Glomerular endothelial cell (primary cell): ENCODE measurements at regions not wholly inside any gene's neighbourhood (a gene's known extent, or its start where the extent isn't known, plus 50 kb on each side); places are given as distances from the start of the nearest gene placed in this dataset.
"Not testable (repeated sequence)": the region's sequence is repeated elsewhere in the genome, so short reads cannot be mapped to it uniquely, and the experiment has no call there.

Experiments
- DNase-seq: peaks from one replicate; pipeline ENCODE4 v3.0.0-alpha.2; 2011; ENCODE audit warnings: low read depth, low spot score; ENCODE audit errors: extremely low read depth

GRCh38 chr14:54241517-54241916, 155.3 kb upstream of the CDKN3 start:
- no peak for DNase-seq

GRCh38 chr14:54251356-54251755, 145.5 kb upstream of the CDKN3 start:
- no peak for DNase-seq

- DNase-seq: no peak
Observed at GRCh38 chr14:54252072-54252730, 144.6 kb upstream of the CDKN3 start.

DNA sequence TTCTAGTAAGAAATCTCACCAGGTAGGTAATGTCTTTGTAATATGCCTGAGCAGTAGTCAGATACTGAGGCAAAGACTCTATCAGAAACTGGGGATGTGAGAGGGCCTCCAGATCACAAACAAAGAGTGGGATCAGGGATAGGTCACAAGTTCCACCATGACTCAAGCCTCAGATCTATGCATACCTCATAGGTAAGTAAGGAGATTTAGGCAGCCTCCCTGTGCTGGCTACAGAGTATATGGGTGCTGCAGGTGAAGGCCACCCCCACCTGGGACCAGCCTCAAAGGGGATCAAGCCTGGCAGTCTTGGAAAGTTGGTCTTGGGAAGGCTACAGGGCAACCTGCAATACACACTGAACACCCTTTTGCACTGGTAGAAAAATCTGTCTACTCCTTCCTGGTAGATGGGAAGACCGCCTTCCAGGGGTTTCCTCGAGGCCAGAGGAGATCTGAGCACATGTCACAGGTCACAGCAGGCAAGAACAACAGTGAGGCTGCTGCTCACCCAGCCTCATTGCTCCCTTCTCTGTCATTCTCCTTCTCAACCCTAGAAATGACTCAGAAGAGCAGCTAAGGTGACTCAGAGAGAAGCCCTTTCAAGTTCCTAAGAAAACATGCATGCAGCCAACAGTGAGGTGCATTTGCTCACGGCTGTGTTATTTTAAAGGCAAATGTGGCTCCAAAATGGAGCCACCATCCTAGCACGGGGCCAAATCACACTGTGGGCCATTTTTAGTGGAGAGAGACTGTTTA, 143.4 kb upstream of the CDKN3 start:
- DNase-seq: peak; percentile 14

GRCh38 chr14:54256156-54256555, 140.7 kb upstream of the CDKN3 start:
- DNase-seq: no peak

DNA sequence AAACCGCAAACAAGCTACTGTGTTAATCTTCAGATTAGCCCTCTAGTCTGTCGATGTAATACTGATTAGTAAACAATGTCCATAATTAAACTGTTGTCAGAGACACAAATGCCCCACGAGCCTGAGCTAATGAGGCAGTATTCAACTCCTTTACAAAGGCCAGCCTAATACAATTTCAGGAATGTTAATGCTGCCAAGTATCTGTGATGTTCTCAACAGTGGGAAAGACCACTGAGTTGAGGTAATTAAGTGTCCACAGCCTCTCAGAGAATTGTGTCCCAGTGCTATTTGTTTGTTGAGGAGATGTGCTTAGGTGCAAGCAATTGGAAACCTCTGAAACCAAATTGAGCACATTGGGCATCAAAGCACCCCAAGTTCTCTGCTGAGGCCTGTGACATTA, 139.4 kb upstream of the CDKN3 start:
- no peak for DNase-seq

DNA sequence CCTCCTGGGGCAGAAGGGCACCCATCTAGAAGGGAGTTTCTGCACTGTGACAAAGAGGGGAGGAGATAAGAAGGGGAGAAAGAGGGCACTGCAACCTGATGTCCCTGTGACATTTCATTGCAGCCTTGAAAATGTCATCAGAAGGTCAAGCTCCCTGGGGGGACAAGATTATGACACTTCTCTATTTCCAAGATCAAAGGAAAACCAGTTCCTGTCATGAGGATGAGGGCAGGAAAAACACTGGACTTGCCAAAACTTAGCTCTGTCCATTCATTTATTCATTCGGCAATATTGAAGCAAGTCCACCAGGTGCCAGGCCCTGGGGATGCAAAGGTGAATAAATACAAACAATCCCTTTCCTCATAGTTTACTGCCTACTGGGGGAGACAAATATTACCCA, 138.4 kb upstream of the CDKN3 start:
- DNase-seq: no peak

DNA sequence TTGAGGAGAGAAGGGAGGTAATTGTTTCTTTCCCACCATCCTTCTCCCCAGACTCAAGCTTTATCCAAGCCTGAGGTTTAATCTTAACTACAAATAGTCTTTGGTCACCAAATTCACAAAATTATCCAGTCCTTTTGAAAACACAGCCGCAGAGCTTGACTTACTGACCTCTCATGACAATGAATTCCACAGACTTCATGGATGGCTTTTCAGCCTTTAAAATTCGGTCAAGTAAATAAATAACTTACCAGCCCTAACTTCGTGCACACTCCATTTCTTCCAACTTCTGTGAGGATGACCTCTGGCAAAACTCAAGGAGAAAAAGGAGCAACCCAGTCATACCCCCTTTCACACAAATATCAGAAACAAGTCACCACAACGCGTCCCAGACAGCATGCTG, 137.0 kb upstream of the CDKN3 start:
- no peak for DNase-seq

DNA sequence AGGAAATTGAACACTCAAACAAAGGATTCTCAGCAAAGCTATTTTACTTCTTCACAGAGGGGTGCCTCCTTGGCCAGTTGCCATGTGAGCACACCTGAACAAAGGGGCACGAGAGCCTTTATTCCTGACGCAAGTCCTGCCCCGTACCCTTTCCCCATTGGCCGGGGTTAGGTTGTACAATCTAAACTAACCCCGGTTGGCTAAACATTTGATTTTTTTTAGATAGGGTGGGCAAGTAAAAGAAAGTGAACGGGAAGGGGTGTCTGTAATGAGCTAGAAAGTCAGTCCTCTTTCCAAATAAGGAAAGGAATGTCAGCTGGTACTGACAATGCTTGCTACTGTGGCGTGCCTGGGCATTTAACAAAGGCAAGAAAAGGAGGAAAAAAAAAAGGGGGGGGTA, 135.5 kb upstream of the CDKN3 start:
- DNase-seq: no peak

DNA sequence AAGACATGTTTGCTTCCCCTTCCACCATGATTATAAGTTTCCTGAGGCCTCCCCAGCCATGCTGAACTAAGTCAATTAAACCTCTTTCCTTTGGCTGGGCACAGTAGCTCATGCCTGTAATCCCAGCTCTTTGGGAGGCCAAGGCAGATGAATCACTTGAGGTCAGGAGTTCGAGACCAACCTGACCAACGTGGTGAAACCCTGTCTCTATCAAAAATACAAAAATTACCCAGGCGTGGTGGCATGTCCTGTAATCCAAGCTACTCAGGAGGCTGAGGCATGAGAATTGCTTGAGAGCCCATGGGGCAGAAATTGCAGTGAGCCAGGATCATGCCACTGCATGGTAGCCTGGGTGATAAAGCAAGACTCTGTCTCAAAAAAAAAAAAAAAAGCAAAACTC, 130.2 kb upstream of the CDKN3 start:
- not testable (repeated sequence) for DNase-seq

GRCh38 chr14:54267172-54267571, 129.6 kb upstream of the CDKN3 start:
- DNase-seq: no peak

- DNase-seq: no peak
Observed at GRCh38 chr14:54275997-54276725, 120.6 kb upstream of the CDKN3 start.

GRCh38 chr14:54278087-54278486, 118.7 kb upstream of the CDKN3 start:
- no peak for DNase-seq

GRCh38 chr14:54278665-54279295, 118.0 kb upstream of the CDKN3 start:
- no peak for DNase-seq

GRCh38 chr14:54282849-54283248, 114.0 kb upstream of the CDKN3 start:
- DNase-seq: no peak

GRCh38 chr14:54285030-54285429, 111.8 kb upstream of the CDKN3 start:
- DNase-seq: no peak

DNA sequence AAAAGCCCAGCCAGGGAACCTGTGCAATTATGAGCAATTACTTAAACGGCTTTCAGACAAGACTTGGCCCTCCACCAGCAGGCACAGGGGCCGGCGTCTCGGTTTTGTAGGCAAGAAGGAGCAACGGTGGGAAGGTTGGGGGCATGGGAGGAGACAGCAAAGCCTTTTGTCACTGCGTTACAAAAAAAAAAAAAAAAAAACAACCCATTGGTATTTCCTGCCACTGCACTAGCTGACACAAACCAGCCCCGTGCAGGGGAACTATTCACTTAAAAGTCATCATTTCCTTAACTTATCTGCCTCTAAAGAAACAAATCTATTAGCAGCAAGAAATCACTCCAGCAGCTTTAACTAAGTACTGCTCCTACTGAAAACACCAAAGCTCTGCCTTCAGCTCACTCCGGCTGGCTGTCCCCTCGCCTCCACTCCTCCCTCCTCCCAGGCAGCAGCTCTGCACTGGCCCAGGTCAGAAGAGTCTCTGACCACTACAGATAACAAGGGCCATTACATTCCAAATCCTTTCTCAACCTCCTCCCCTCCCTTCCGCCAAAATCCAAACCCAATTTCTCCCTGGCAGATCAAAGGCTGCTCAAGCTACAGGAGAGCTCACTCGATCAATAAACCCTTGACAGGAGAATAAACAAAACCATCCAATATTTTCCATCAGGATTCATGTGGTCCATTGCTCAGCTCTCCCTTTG, 105.2 kb upstream of the CDKN3 start:
- no peak for DNase-seq

DNA sequence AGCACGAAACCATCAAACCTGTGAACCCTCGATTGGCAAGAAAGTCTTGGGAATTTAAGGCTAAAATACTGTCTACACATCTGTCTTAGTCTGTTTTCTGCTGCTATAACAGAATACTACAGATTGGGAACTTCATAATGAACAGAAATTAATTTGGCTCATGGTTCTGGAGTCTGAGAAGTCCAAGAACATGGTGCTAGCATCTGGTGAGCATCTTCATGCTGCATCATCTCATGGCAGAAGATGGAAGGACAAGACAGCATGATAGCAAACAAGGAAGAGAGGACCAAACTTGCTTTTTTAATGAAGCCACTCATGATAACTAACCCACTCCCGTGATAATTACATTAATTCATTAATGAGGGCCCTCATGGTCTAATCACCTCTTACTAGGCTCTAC, 102.0 kb upstream of the CDKN3 start:
- no peak for DNase-seq

GRCh38 chr14:54299410-54300363, 97.1 kb upstream of the CDKN3 start:
- no peak for DNase-seq

DNA sequence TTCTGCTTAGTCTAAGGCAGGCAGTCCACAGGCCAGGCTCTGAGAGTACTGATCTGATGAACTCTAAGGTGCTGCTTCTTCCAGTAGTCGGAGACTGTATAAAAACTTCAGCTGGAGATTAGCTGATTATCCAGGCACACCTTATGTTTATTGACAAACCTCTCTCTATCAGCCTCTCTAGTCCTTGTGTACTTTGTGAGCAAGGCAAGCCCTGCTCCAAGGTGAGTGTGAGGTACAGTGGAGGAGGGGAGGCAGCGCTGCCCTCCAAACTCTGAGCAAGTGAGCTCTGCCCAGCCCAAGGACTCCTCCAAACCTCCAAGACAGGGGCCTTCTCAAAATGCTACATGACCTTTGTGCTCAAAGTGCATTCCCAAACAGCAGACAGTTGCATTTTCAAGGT, 95.9 kb upstream of the CDKN3 start:
- DNase-seq: no peak
